ENCODE measurements at regions not wholly inside any gene's neighbourhood (a gene's known extent, or its start where the extent isn't known, plus 50 kb on each side); places are given as distances from the start of the nearest gene placed in this dataset.

GRCh38 chr7:18145160-18145559, 117.5 kb upstream of the PRPS1L1 start:
- DNase-seq (ENCODE audit: extremely low spot score) = no peak
- ChIA-PET POLR2A (no interaction called here), CTCF (no interaction called here)
- no peak for TF ChIP-seq BHLHE40 (IDR thresholded peaks at IDR 0.05; ENCODE audit: borderline replicate concordance)
- no peak for TF ChIP-seq ELF4 (IDR thresholded peaks at IDR 0.05)
- TF ChIP-seq FOXA1 (IDR thresholded peaks at IDR 0.05) = no peak
- TF ChIP-seq HDGF (IDR thresholded peaks at IDR 0.05; ENCODE audit: borderline replicate concordance) = no peak
- TF ChIP-seq PKNOX1 (IDR thresholded peaks at IDR 0.05) = no peak
- no peak for TF ChIP-seq LEF1 (IDR thresholded peaks at IDR 0.05; ENCODE audit: borderline replicate concordance)
- no peak for TF ChIP-seq NFRKB (IDR thresholded peaks at IDR 0.05)
- no peak for TF ChIP-seq TARDBP (IDR thresholded peaks at IDR 0.05)
- no peak for TF ChIP-seq CTBP1 (IDR thresholded peaks at IDR 0.05; ENCODE audit: borderline replicate concordance)
- TF ChIP-seq L3MBTL2 (conservative IDR thresholded peaks at IDR 0.05) = no peak
- TF ChIP-seq SP1 (IDR thresholded peaks at IDR 0.05) = no peak
- no peak for TF ChIP-seq ARNT (IDR thresholded peaks at IDR 0.05)
- TF ChIP-seq ZNF384 (IDR thresholded peaks at IDR 0.05) = no peak
- TF ChIP-seq FOXM1 (IDR thresholded peaks at IDR 0.05; ENCODE audit: borderline replicate concordance) = no peak
- TF ChIP-seq SUZ12 (IDR thresholded peaks at IDR 0.05) = no peak
- no peak for TF ChIP-seq FOXK2 (IDR thresholded peaks at IDR 0.05)

DNA sequence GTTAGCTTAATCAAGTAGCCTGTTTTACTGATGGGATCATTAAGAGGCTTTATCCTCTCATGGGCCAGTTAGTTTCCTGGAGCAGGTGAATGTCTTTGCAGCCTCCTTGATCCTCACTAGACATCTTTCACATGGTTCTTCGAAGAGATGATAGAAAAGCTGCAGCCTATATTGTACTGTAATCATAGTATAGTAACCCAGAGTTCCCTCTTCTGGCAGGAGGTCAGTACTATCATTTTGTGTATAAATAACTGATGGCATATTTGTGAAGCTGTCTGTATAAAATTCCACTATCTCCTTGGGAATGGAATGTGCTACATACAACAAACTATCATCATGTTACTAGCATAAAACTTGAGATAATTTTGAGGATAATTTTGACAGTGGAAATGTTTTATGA, 123.8 kb upstream of the PRPS1L1 start:
- TF ChIP-seq NFRKB (IDR thresholded peaks at IDR 0.05) (no peak), PKNOX1 (IDR thresholded peaks at IDR 0.05) (no peak), L3MBTL2 (conservative IDR thresholded peaks at IDR 0.05) (no peak), ARNT (IDR thresholded peaks at IDR 0.05) (no peak), SP1 (IDR thresholded peaks at IDR 0.05) (no peak), ELF4 (IDR thresholded peaks at IDR 0.05) (no peak), SUZ12 (IDR thresholded peaks at IDR 0.05) (no peak), CTBP1 (IDR thresholded peaks at IDR 0.05; ENCODE audit: borderline replicate concordance) (no peak)
- POLR2A ChIA-PET = no interaction called here
- DNase-seq (ENCODE audit: extremely low spot score) = peak; percentile 7
- CTCF ChIA-PET = no interaction called here

DNA sequence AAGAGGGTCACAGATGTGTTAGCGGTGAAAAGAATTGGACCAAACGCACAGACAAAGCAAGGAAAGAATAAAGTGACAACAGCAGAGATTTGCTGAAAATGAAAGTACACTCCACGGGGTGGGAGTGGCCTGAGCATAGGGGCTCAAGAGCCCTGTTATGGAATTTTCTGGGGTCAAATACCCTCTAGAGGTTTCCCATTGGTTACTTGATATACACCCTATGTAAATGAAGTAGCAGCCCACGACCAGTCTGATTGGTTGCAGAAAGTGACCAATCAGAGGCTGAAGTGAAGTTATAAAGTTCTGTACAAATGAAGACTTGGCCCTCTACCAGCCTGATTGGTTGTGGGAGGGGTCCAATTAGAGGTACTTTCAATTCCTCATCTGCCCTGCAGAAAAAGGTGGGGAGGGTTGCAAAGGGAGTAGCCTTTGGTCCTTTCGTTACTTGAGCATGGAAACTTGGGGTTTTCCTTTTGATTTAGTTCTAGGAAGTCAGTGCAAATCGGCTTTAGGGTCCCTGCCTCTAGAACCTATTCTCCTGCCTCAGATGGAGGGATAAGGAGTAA, 125.6 kb upstream of the PRPS1L1 start:
- ChIA-PET POLR2A (no interaction called here), CTCF (no interaction called here)
- no peak for DNase-seq (ENCODE audit: extremely low spot score)
- TF ChIP-seq ARNT (IDR thresholded peaks at IDR 0.05) (no peak), L3MBTL2 (conservative IDR thresholded peaks at IDR 0.05) (no peak), SP1 (IDR thresholded peaks at IDR 0.05) (no peak), ZNF384 (IDR thresholded peaks at IDR 0.05) (no peak), PKNOX1 (IDR thresholded peaks at IDR 0.05) (no peak), ELF4 (IDR thresholded peaks at IDR 0.05) (no peak)

- ChIA-PET POLR2A (no interaction called here), CTCF (no interaction called here)
- TF ChIP-seq ARNT (IDR thresholded peaks at IDR 0.05) (no peak), FOXM1 (IDR thresholded peaks at IDR 0.05; ENCODE audit: borderline replicate concordance) (no peak), FOXK2 (IDR thresholded peaks at IDR 0.05) (no peak), NFRKB (IDR thresholded peaks at IDR 0.05) (no peak), ZNF384 (IDR thresholded peaks at IDR 0.05) (no peak)
- DNase-seq (ENCODE audit: extremely low spot score) = no peak
Observed at GRCh38 chr7:18154726-18155125, 127.1 kb upstream of the PRPS1L1 start.

DNA sequence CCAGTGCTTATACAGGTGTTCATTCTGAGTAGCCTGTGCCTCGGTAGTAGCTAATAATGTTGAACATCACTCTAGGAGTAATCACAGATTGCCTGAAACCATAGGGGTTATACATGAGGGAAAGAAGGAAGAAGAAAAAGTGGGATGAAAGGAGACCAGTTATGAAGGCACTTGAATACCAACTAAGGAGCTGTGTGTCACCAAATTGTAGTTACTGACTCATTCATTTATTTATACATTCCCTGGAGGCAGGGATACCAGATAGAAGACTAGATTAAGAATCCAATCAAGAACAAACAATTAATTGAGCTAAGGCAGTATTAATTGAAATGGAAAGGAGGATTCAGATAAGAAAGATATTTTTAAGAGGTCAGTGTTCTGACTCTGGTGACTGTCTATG, 129.6 kb upstream of the PRPS1L1 start:
- DNase-seq (ENCODE audit: extremely low spot score) = no peak
- ChIA-PET POLR2A (no interaction called here), CTCF (no interaction called here)
- TF ChIP-seq TARDBP (IDR thresholded peaks at IDR 0.05) (no peak), SUZ12 (IDR thresholded peaks at IDR 0.05) (no peak), NFRKB (IDR thresholded peaks at IDR 0.05) (no peak), LEF1 (IDR thresholded peaks at IDR 0.05; ENCODE audit: borderline replicate concordance) (no peak), SP1 (IDR thresholded peaks at IDR 0.05) (no peak), FOXA1 (IDR thresholded peaks at IDR 0.05) (no peak), FOXK2 (IDR thresholded peaks at IDR 0.05) (no peak), ZNF384 (IDR thresholded peaks at IDR 0.05) (no peak), HDGF (IDR thresholded peaks at IDR 0.05; ENCODE audit: borderline replicate concordance) (no peak), PKNOX1 (IDR thresholded peaks at IDR 0.05) (no peak), ARNT (IDR thresholded peaks at IDR 0.05) (no peak), L3MBTL2 (conservative IDR thresholded peaks at IDR 0.05) (no peak)

GRCh38 chr7:18162657-18163056, 135.0 kb upstream of the PRPS1L1 start:
- POLR2A ChIA-PET = no interaction called here
- no peak for TF ChIP-seq TARDBP (IDR thresholded peaks at IDR 0.05)
- no peak for TF ChIP-seq FOXA1 (IDR thresholded peaks at IDR 0.05)
- no peak for TF ChIP-seq FOXK2 (IDR thresholded peaks at IDR 0.05)
- no peak for TF ChIP-seq PKNOX1 (IDR thresholded peaks at IDR 0.05)
- no peak for TF ChIP-seq NFRKB (IDR thresholded peaks at IDR 0.05)
- TF ChIP-seq SUZ12 (IDR thresholded peaks at IDR 0.05) = no peak
- no peak for DNase-seq (ENCODE audit: extremely low spot score)
- CTCF ChIA-PET = interaction anchor here (0.5 kb wide), 1 partner anchor 58 kb away, joined by 4 read pairs; no protein-coding TSS in a partner anchor
